Ishikawa (cell line): ENCODE measurements at regions not wholly inside any gene's neighbourhood (a gene's known extent, or its start where the extent isn't known, plus 50 kb on each side); places are given as distances from the start of the nearest gene placed in this dataset.

Source experiments
- CEBPB ChIP-seq: IDR thresholded peaks from 2 replicates; pipeline ENCODE4 v1.6.1; 2012
- EGR1 ChIP-seq: IDR thresholded peaks from 2 replicates; pipeline ENCODE4 v1.6.1; 2012
- EP300 ChIP-seq: IDR thresholded peaks from 2 replicates; pipeline ENCODE4 v1.6.1; 2012; ENCODE audit warnings: borderline replicate concordance
- FOXM1 ChIP-seq: IDR thresholded peaks from 2 replicates; pipeline ENCODE4 v1.6.1; 2012; ENCODE audit warnings: low read depth, borderline replicate concordance
- MAX ChIP-seq: IDR thresholded peaks from 2 replicates; pipeline ENCODE4 v1.6.1; 2012
- NFIC ChIP-seq: IDR thresholded peaks from 2 replicates; pipeline ENCODE4 v1.6.1; 2012
- RAD21 ChIP-seq: IDR thresholded peaks from 2 replicates; pipeline ENCODE4 v1.6.1; 2012; ENCODE audit warnings: low read depth
- TAF1 ChIP-seq: IDR thresholded peaks from 2 replicates; pipeline ENCODE4 v1.6.1; 2012; ENCODE audit warnings: low read depth, mild to moderate bottlenecking
- YY1 ChIP-seq: IDR thresholded peaks from 2 replicates; pipeline ENCODE4 v1.6.1; 2012; ENCODE audit warnings: low read depth
- TF ChIP-seq, protein P1 (sequence below): IDR thresholded peaks from 2 replicates; pipeline ENCODE4 v1.6.1; 2012; ENCODE audit warnings: low read depth, mild to moderate bottlenecking
- TF ChIP-seq, protein P2 (sequence below): IDR thresholded peaks from 2 replicates; pipeline ENCODE4 v1.6.1; 2012

DNA sequence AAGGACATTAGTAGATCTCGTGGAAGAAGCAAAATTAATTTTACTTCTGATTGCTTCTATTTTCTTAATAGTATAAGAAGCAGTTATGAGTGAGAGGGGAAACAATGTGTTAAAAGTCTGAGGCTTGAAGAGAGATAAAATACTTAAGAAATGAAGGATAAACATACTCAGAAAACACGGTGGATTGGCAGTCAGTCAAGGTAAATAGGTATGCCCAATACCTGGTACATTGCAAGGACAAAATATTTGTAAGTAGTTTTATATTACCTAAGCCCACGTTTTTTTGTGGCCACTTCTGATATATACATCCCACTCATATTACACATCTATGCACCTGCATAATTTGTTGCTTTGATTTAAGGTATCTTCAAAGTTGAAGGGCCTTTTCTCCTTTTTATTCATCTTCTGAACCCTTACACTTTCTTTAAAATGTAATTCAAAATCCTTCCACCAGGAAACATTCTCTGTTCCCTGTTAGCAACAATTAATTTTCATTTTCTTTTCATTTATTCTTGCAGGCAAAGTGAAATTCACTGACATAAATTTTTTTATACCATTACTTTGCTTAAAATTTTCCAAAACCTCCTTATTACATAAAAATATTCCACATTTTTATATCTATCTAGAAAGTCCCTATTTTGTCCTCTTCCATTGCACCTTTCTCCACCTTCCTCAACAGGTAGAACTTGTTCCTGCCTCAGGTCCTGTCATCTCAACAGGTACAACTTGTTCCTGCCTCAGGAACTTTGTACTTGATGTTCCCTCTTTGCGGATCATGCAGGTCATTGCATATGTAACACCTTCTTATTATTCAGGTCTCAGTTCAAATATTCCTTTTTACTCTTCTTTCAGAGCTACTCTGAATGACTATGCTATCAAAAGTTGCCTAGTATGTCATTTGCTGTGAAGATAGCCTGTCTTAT lies 755.7 kb upstream of the ALCAM start:
- TF ChIP-seq, protein P1, sequence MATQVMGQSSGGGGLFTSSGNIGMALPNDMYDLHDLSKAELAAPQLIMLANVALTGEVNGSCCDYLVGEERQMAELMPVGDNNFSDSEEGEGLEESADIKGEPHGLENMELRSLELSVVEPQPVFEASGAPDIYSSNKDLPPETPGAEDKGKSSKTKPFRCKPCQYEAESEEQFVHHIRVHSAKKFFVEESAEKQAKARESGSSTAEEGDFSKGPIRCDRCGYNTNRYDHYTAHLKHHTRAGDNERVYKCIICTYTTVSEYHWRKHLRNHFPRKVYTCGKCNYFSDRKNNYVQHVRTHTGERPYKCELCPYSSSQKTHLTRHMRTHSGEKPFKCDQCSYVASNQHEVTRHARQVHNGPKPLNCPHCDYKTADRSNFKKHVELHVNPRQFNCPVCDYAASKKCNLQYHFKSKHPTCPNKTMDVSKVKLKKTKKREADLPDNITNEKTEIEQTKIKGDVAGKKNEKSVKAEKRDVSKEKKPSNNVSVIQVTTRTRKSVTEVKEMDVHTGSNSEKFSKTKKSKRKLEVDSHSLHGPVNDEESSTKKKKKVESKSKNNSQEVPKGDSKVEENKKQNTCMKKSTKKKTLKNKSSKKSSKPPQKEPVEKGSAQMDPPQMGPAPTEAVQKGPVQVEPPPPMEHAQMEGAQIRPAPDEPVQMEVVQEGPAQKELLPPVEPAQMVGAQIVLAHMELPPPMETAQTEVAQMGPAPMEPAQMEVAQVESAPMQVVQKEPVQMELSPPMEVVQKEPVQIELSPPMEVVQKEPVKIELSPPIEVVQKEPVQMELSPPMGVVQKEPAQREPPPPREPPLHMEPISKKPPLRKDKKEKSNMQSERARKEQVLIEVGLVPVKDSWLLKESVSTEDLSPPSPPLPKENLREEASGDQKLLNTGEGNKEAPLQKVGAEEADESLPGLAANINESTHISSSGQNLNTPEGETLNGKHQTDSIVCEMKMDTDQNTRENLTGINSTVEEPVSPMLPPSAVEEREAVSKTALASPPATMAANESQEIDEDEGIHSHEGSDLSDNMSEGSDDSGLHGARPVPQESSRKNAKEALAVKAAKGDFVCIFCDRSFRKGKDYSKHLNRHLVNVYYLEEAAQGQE = no peak
- no peak for TF ChIP-seq EP300
- TF ChIP-seq EGR1 = no peak
- TF ChIP-seq, protein P2, sequence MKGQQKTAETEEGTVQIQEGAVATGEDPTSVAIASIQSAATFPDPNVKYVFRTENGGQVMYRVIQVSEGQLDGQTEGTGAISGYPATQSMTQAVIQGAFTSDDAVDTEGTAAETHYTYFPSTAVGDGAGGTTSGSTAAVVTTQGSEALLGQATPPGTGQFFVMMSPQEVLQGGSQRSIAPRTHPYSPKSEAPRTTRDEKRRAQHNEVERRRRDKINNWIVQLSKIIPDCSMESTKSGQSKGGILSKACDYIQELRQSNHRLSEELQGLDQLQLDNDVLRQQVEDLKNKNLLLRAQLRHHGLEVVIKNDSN = no peak
- TF ChIP-seq TAF1 = no peak
- TF ChIP-seq RAD21 = no peak
- TF ChIP-seq YY1 = no peak
- TF ChIP-seq CEBPB = no peak
- TF ChIP-seq NFIC = no peak
- no peak for TF ChIP-seq MAX
- TF ChIP-seq FOXM1 = no peak
